ENCODE measurements at regions not wholly inside any gene's neighbourhood (a gene's known extent, or its start where the extent isn't known, plus 50 kb on each side); places are given as distances from the start of the nearest gene placed in this dataset.
"Not testable (repeated sequence)": the region's sequence is repeated elsewhere in the genome, so short reads cannot be mapped to it uniquely, and the experiment has no call there.

- ATAC-seq; DNase-seq; intact Hi-C loops (cut with micrococcal nuclease): not testable (repeated sequence)
These were observed 265.5 kb downstream of the POTEB3 start for GRCh38 chr15:21174761-21175160.

DNA sequence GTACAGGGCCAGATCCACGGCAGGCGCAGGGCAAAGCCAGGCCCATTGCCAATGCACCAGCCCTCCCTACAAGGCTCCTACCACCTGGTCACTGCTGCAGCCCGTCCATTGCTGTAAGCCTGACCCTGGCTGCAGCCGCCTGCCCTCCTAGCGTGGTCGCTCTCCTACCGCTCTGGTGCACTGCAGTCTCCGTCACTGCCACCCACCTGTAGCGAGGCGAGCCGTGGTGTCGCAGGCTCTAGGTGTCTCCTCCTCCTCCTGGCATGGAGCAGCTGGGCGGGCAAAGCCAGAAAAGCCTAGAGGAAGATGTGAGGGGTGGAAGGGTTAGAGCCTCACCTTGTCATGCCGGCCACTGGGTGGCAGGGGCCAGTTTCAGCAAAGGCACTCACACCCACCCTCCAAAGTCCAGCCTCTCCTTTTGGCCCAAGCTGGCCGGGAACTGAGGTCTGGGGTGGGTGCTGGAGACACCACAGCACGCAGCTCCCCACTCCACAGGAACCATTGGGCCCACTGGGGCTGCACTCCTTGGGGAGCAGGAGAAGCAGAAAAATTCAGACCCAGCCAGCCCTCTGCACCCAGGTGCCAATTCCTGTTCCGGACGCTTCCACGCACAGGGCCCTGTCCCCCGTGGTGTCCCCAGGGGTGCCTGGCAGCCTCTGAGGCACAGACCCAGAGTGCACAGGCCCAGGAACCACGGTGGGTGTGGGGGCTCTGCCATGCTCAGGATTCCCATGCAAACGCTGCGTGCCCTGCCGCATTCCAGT is 285.3 kb upstream of the POTEB2 start:
- ATAC-seq; DNase-seq; intact Hi-C loops (cut with micrococcal nuclease): not testable (repeated sequence)

DNA sequence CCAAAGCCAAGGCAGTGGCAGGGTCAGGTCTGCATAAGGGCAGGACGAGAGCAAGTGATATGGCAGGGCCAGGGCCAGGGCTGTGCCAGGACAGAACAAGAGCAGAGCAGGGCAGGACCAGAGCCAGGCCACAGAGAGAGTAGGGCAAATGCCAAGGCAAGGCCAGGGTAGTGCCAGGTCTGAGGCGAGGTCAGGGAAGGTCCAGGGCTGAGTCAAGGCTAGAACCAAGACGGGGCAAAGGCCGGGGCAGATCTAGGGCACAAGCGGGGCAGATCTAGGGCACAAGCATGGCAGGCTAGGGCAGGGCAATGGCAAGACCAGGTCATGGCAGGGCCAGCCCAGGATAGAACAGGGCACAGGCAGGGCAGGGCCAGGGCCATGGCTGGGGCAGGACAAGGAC is 282.0 kb upstream of the POTEB2 start:
- DNase-seq; ATAC-seq; intact Hi-C loops (cut with micrococcal nuclease): not testable (repeated sequence)

GRCh38 chr15:21133893-21134292 is 267.8 kb upstream of the POTEB2 start:
- ATAC-seq; intact Hi-C loops (cut with micrococcal nuclease): not testable (repeated sequence)
- peak; percentile 5 for DNase-seq

- ATAC-seq; intact Hi-C loops (cut with micrococcal nuclease): not testable (repeated sequence)
- peak; percentile 30 for DNase-seq
These were observed 246.3 kb upstream of the POTEB2 start for GRCh38 chr15:21112271-21113053.

- ATAC-seq; intact Hi-C loops (cut with micrococcal nuclease): not testable (repeated sequence)
- peak; percentile 49 for DNase-seq
These were observed 245.7 kb upstream of the POTEB2 start for GRCh38 chr15:21111861-21112260.

GRCh38 chr15:21111172-21111571 is 245.1 kb upstream of the POTEB2 start:
- peak; percentile 2 for DNase-seq

GRCh38 chr15:21110187-21110804 is 244.2 kb upstream of the POTEB2 start:
- intact Hi-C loops (cut with micrococcal nuclease) = not testable (repeated sequence)
- ATAC-seq = peak; percentile 67
- DNase-seq = peak; percentile 80

More at GRCh38 chr15:21111172-21111571, 245.1 kb upstream of the POTEB2 start:
- intact Hi-C loops (cut with micrococcal nuclease); ATAC-seq: not testable (repeated sequence)

GRCh38 chr15:21108384-21108783 is 242.3 kb upstream of the POTEB2 start:
- DNase-seq; intact Hi-C loops (cut with micrococcal nuclease): not testable (repeated sequence)
- ATAC-seq = peak; percentile 42

DNA sequence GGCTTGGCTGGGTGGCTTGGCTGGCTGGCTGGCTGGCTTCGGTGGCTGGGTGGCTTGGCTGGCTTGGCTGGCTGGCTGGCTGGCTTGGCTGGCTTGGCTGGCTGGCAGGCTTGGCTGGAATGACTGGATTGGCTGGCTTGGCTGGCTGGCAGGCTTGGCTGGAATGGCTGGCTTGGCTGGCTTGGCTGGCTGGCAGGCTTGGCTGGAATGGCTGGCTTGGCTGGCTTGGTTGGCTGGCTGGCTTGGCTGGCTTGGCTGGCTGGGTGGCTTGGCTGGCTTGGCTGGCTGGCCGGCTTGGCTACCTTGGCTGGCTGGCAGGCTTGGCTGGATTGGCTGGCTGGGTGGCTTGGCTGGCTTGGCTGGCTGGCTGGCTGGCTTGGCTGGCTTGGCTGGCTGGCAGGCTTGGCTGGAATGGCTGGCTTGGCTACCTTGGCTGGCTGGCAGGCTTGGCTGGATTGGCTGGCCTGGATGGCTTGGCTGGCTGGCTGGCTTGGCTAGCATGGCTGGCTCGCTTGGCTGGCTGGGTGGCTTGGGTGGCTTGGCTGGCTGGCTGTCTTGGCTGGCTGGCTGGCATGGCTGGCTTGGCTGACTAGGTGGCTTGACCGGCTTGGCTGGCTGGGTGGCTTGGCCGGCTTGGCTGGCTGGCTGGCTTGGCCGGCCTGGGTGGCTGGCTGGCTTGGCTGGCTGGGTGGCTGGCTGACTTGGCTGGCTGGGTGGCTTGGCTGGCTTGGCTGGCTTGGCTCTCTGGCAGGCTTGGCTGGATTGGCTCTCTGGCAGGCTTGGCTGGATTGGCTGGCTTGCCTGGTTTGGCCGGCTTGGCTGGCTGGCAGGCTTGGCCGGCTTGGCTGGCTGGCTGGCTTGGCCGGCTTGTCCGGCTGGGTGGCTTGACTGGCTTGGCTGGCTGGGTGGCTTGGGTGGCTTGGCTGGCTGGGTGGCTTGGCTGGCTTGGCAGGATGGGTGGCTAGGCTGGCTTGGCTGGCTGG is 241.6 kb upstream of the POTEB2 start:
- peak; percentile 71 for DNase-seq
- peak; percentile 74 for ATAC-seq
- intact Hi-C loops (cut with micrococcal nuclease) = not testable (repeated sequence)

- intact Hi-C loops (cut with micrococcal nuclease) = not testable (repeated sequence)
These were observed 230.5 kb upstream of the POTEB2 start for GRCh38 chr15:21096599-21096998.

DNA sequence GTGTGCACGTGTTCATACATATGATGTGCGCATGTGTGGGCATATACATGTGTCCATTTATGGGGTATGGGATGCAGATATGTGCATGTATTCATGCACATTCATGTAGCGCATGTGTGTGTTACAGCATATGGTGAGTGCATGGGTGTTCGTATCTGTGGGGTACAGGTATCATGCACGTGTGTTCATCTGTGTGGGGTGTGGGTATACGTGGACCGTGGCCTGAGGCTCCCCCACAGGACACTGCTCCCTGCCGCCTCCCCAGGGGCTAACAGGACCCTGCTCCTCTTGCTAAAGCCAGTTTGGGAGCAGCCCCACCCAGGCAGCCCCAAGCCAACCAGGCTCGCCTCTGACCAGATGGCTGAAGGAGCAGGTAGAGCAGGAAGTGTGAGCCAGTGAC is 213.4 kb upstream of the POTEB2 start:
- intact Hi-C loops (cut with micrococcal nuclease); DNase-seq; ATAC-seq: not testable (repeated sequence)

More at GRCh38 chr15:21096599-21096998, 230.5 kb upstream of the POTEB2 start:
- ATAC-seq, DNase-seq: not testable (repeated sequence)

DNA sequence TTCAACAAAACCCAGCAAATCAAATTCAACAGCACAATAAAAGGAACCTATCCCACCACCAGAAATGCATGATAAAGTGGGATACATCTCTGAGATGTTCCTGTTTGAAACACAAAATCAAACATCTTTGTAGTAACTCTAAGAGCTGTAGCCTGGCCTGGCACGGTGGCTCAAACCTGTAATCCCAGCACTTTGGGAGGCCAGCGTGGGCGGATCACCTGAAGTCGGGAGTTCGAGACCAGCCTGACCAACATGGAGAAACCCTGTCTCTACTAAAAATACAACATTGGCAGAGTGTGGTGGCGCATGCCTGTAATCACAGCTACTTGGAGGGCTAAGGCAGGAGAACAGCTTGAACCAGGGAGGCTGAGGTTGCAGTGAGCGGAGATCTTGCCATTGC is 202.8 kb upstream of the POTEB2 start:
- ATAC-seq; DNase-seq; intact Hi-C loops (cut with micrococcal nuclease): not testable (repeated sequence)

- ATAC-seq; DNase-seq; intact Hi-C loops (cut with micrococcal nuclease): not testable (repeated sequence)
These were observed 197.4 kb upstream of the POTEB2 start for GRCh38 chr15:21063512-21063911.

- DNase-seq; intact Hi-C loops (cut with micrococcal nuclease); ATAC-seq: not testable (repeated sequence)
These were observed 196.6 kb upstream of the POTEB2 start for GRCh38 chr15:21062619-21063163.

DNA sequence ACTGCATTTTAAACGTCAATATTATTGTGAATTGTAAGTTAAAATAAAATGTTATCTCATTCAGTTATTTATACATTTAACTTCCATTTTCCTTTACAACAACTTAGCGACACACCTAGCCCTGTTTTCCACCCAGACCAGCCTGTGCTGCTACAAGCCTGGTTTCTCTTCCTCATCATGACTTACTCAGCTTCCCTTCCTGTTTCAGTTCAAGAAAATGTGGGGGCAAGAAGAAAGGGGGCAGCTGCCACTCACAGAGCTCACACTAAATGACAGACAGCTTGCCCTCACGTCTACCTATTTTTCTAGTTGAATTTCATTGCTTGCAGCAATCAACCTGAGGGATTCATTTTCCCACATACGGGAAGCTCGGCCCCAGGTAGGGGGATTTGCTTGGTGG is 185.8 kb upstream of the POTEB2 start:
- DNase-seq; intact Hi-C loops (cut with micrococcal nuclease); ATAC-seq: not testable (repeated sequence)

DNA sequence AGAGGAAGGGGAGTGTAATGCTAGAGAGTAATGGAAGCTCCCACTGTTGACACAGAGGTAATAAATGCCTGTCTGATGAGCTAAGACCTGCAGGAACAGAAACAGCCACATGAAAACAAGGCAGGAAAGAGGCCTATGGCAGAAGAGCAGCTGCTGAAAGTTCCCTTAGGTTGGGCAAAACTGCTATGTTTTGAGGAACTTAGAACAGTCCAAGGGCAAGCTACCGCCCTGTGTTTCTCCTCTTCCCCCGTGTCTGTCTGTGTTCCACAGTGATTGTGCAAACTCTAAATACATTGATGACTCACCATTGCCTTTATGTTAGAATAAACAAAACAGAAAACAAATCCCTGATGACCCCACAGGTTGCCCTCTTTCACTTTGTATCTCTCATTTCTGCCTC is 165.6 kb upstream of the POTEB2 start:
- intact Hi-C loops (cut with micrococcal nuclease); DNase-seq: not testable (repeated sequence)
- ATAC-seq = peak; percentile 27

DNA sequence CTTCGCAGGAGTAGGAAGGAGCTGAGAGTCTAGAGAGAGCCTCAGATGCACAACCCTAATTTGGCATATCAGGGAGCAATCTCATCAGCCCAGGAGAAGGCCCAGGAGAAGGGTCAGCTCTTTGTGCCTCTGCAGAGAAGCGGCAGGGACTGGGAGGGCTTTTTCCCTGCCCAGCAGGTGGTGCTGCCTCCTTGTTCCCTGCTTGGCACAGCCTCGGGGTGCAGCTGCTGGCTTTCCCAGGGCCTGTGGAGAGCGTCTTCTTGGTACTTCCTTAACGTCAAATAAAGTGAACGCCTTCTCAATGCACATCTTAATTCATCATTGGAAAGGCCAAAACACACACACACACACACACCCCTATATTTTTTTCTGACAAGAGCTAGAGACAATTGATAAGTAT is 162.9 kb upstream of the POTEB2 start:
- intact Hi-C loops (cut with micrococcal nuclease); DNase-seq; ATAC-seq: not testable (repeated sequence)
